Calu3 (cell line): ENCODE measurements at regions not wholly inside any gene's neighbourhood (a gene's known extent, or its start where the extent isn't known, plus 50 kb on each side); places are given as distances from the start of the nearest gene placed in this dataset.
"Not testable (repeated sequence)": the region's sequence is repeated elsewhere in the genome, so short reads cannot be mapped to it uniquely, and the experiment has no call there.

ENCODE experiments used
- BruUV-seq: library from RNA; stranded (reverse); fragments of 400-500 nt; replicated peaks from 2 replicates; lab custom pipeline; 2021; lab: Mats Ljungman, UMichigan
- CTCF ChIA-PET: fragments of 300-600 bp; sonication (Branson Sonifier 250); formaldehyde crosslinking; loops from one replicate; lab custom pipeline; 2022; ENCODE audit warnings: antibody characterized with exemption; lab: Charles Lee
- DNase-seq: peaks from one replicate; pipeline ENCODE4 v3.0.0; 2022
- H3K27ac Mint-ChIP-seq: one replicate; pipeline ENCODE4 v1.8.0; 2022; ENCODE audit warnings: mixed read lengths; ENCODE audit not compliant: unreplicated experiment
- H3K27me3 Mint-ChIP-seq: one replicate; pipeline ENCODE4 v1.8.0; 2022; ENCODE audit warnings: mixed read lengths; ENCODE audit not compliant: unreplicated experiment
- H3K36me3 Mint-ChIP-seq: one replicate; pipeline ENCODE4 v1.8.0; 2022; ENCODE audit warnings: mild to moderate bottlenecking, moderate library complexity, mixed read lengths; ENCODE audit not compliant: insufficient read depth, unreplicated experiment
- H3K4me1 Mint-ChIP-seq: one replicate; pipeline ENCODE4 v1.8.0; 2022; ENCODE audit warnings: mild to moderate bottlenecking, low read depth, mixed read lengths; ENCODE audit not compliant: unreplicated experiment
- H3K4me3 Mint-ChIP-seq: one replicate; pipeline ENCODE4 v1.8.0; 2022; ENCODE audit warnings: mild to moderate bottlenecking, low read depth, moderate library complexity, mixed read lengths; ENCODE audit not compliant: unreplicated experiment
- H3K9me3 Mint-ChIP-seq: one replicate; pipeline ENCODE4 v1.8.0; 2022; ENCODE audit warnings: low read depth, mixed read lengths; ENCODE audit not compliant: unreplicated experiment
- CTCF ChIP-seq: fragments of 200-600 bp; IDR thresholded peaks from one replicate; pipeline ENCODE4 v1.8.0; 2022; ENCODE audit warnings: antibody characterized with exemption; ENCODE audit not compliant: unreplicated experiment
- intact Hi-C: fragments of 100-400 bp; cut with micrococcal nuclease; formaldehyde crosslinking; loops from one replicate; pipeline ENCODE4 v1.10.0; 2022; ENCODE audit not compliant: unreplicated experiment

GRCh38 chr6:11947063-11947462, 65.0 kb upstream of the HIVEP1 start:
- intact Hi-C loops: no loop called here
- no peaks in the 10 kb centered on the region for H3K36me3 Mint-ChIP-seq
- no peak overlapping the region for H3K4me3 Mint-ChIP-seq
- TF ChIP-seq CTCF: no peak
- CTCF ChIA-PET: no interaction called here
- DNase-seq: no peak
- no peak overlapping the region for H3K27ac Mint-ChIP-seq
- no peaks in the 10 kb centered on the region for H3K9me3 Mint-ChIP-seq
- peaks cover 26% of the 10 kb centered on the region for H3K4me1 Mint-ChIP-seq
- no TSS peak for BruUV-seq
- H3K27me3 Mint-ChIP-seq: no peaks in the 10 kb centered on the region

- intact Hi-C loops: no loop called here
- H3K27ac Mint-ChIP-seq: no peak overlapping the region
- BruUV-seq: no TSS peak
Measured at GRCh38 chr6:11944111-11944510, 68.0 kb upstream of the HIVEP1 start.

GRCh38 chr6:11943060-11943459, 69.1 kb upstream of the HIVEP1 start:
- no peaks in the 10 kb centered on the region for H3K36me3 Mint-ChIP-seq
- intact Hi-C loops: no loop called here

More at GRCh38 chr6:11944111-11944510, 68.0 kb upstream of the HIVEP1 start:
- no peak for DNase-seq
- Mint-ChIP-seq H3K4me1 (peaks cover 27% of the 10 kb centered on the region), H3K4me3 (no peak overlapping the region), H3K27me3 (no peaks in the 10 kb centered on the region), H3K36me3 (no peaks in the 10 kb centered on the region), H3K9me3 (no peaks in the 10 kb centered on the region)
- CTCF ChIA-PET: no interaction called here
- TF ChIP-seq CTCF: no peak

GRCh38 chr6:11942185-11942864, 69.8 kb upstream of the HIVEP1 start:
- intact Hi-C loops: no loop called here
- no peak for TF ChIP-seq CTCF

More at GRCh38 chr6:11943060-11943459, 69.1 kb upstream of the HIVEP1 start:
- no peak for TF ChIP-seq CTCF
- no peaks in the 10 kb centered on the region for H3K27me3 Mint-ChIP-seq
- peaks cover 27% of the 10 kb centered on the region for H3K4me1 Mint-ChIP-seq
- CTCF ChIA-PET: no interaction called here
- no peak overlapping the region for H3K27ac Mint-ChIP-seq
- DNase-seq: no peak
- no peaks in the 10 kb centered on the region for H3K9me3 Mint-ChIP-seq
- no peak overlapping the region for H3K4me3 Mint-ChIP-seq
- BruUV-seq: no TSS peak

GRCh38 chr6:11940532-11941166, 71.5 kb upstream of the HIVEP1 start:
- peaks cover 27% of the 10 kb centered on the region for H3K4me1 Mint-ChIP-seq
- H3K27ac Mint-ChIP-seq, H3K9me3 Mint-ChIP-seq, BruUV-seq, H3K27me3 Mint-ChIP-seq, H3K4me3 Mint-ChIP-seq, intact Hi-C loops, CTCF ChIA-PET, H3K36me3 Mint-ChIP-seq, DNase-seq: not testable (repeated sequence)

More at GRCh38 chr6:11942185-11942864, 69.8 kb upstream of the HIVEP1 start:
- BruUV-seq: no TSS peak
- H3K27ac Mint-ChIP-seq: no peak overlapping the region
- H3K36me3 Mint-ChIP-seq: no peaks in the 10 kb centered on the region
- CTCF ChIA-PET: no interaction called here
- H3K4me3 Mint-ChIP-seq: no peak overlapping the region
- no peaks in the 10 kb centered on the region for H3K9me3 Mint-ChIP-seq
- DNase-seq: no peak
- no peaks in the 10 kb centered on the region for H3K27me3 Mint-ChIP-seq
- H3K4me1 Mint-ChIP-seq: peaks cover 27% of the 10 kb centered on the region
